22Rv1 (cell line): ENCODE measurements at regions not wholly inside any gene's neighbourhood (a gene's known extent, or its start where the extent isn't known, plus 50 kb on each side); places are given as distances from the start of the nearest gene placed in this dataset.

ENCODE experiments used
- CTCF ChIP-seq: fragments of 450-650 bp; IDR thresholded peaks from 2 replicates; pipeline ENCODE4 v1.5.1; 2017; ENCODE audit warnings: mild to moderate bottlenecking
- ZFX ChIP-seq: fragments of 450-650 bp; IDR thresholded peaks from 2 replicates; pipeline ENCODE4 v1.6.1; 2017; ENCODE audit warnings: antibody characterized with exemption, borderline replicate concordance

- TF ChIP-seq CTCF (no peak), ZFX (no peak)
Measured at GRCh38 chr2:128687565-128687964, 368.9 kb upstream of the HS6ST1 start.
